Mucosa of rectum (tissue), 2 donors: ENCODE measurements at regions not wholly inside any gene's neighbourhood (a gene's known extent, or its start where the extent isn't known, plus 50 kb on each side); places are given as distances from the start of the nearest gene placed in this dataset.

Experiments
- H3K27ac ChIP-seq, 2 donors: one replicate each; pipeline ENCODE4 v1.7.0; 2013; ENCODE audit warnings: inconsistent platforms in 2 of 2, low read depth in 2 of 2, low read length in 2 of 2
- H3K27me3 ChIP-seq, 2 donors: one replicate each; pipeline ENCODE4 v1.7.0; 2013; ENCODE audit warnings: low read length in 2 of 2; ENCODE audit not compliant: control insufficient read depth in 2 of 2, insufficient read depth in 2 of 2
- H3K36me3 ChIP-seq, 2 donors: one replicate each; pipeline ENCODE4 v1.7.0; 2013; ENCODE audit warnings: low read length in 2 of 2; ENCODE audit not compliant: control insufficient read depth in 2 of 2, insufficient read depth in 2 of 2
- H3K4me1 ChIP-seq, 2 donors: one replicate each; pipeline ENCODE4 v1.7.0; 2013; ENCODE audit warnings: low read length in 2 of 2, mild to moderate bottlenecking in 1 of 2; ENCODE audit not compliant: control insufficient read depth in 2 of 2, insufficient read depth in 2 of 2
- H3K4me3 ChIP-seq, 2 donors: one replicate each; pipeline ENCODE4 v1.7.0; 2013; ENCODE audit warnings: low read length in 2 of 2
- H3K9ac ChIP-seq, 2 donors: one replicate each; pipeline ENCODE4 v1.7.0; 2013; ENCODE audit warnings: low read length in 2 of 2, low read depth in 1 of 2, mild to moderate bottlenecking in 1 of 2
- H3K9me3 ChIP-seq, 2 donors: one replicate each; pipeline ENCODE4 v1.7.0; 2013; ENCODE audit warnings: low read length in 2 of 2; ENCODE audit not compliant: control insufficient read depth in 2 of 2
- donor health status: healthy.
- donor health status: Normal muscosa, but diverticular disease.

DNA sequence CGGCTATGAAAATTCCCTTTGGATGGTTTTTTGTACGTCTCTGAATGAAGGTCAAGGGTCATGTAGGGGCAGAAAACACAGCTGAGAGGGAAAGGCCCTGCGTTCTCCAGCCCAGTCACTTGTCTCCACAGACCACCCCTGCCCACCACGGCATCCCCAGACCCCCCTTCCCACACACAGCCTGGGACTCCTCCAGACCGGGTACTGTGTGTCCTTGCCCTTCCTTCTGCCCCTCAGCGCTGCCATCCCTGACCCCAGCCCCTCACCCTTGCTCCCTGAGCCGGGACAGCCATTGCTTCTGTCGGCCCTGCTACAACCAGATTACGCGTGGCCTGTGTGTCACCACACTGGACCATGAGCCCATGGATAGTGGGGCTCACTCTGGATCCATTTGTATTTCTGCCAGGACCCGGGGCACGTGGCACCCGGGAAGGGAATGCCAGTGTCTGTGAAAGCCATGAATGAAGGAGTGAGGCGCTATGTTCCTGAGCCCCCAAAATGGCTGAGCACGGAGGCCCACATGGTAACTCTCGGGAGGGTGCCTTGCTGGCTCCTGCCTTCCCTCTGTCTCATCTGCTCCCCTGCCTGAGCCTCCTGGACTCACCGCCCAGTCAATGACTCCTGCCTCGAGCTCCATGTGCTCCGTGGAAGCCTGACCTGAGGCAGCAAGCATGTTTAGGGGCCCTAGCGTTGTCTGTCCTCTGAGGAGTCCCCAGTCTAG, 139.1 kb upstream of the FOXF1 start:
- no peak overlapping the region for H3K27ac ChIP-seq
- no peaks in the 10 kb centered on the region for H3K4me1 ChIP-seq
- peaks cover 0 to 2% of the 10 kb centered on the region in 2 donors for H3K9me3 ChIP-seq
- peaks cover 0 to 3% of the 10 kb centered on the region in 2 donors for H3K27me3 ChIP-seq
- no peak overlapping the region for H3K9ac ChIP-seq
- no peak overlapping the region for H3K4me3 ChIP-seq
- H3K36me3 ChIP-seq, result no peaks in the 10 kb centered on the region

DNA sequence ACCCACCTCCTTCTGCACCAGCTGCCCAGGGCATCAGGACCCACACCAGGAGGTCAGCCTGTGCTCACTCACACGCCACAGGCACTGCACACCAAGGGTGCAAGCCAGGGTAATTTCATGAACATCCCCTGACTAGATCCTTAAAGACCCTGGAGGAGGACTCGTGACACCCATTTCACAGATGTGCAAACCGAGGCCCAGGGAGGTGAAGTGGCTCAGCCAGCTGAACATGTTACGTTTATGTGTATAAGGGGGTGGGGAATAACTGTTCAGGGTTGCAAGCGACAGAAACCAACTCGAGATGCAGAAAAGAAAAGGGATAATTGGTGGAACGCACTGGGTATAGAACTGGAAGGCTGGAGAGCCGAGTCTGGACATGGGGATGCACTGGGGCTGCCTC, 138.1 kb upstream of the FOXF1 start:
- Histone ChIP-seq H3K36me3 (no peaks in the 10 kb centered on the region), H3K27ac (no peak overlapping the region), H3K4me3 (no peak overlapping the region), H3K9me3 (peaks cover 0 to 2% of the 10 kb centered on the region in 2 donors), H3K9ac (no peak overlapping the region), H3K4me1 (no peaks in the 10 kb centered on the region), H3K27me3 (peaks cover 0 to 3% of the 10 kb centered on the region in 2 donors)

- Histone ChIP-seq H3K27ac (no peak overlapping the region), H3K4me1 (no peaks in the 10 kb centered on the region), H3K27me3 (no peaks in the 10 kb centered on the region), H3K36me3 (no peaks in the 10 kb centered on the region), H3K9me3 (peaks cover 0 to 2% of the 10 kb centered on the region in 2 donors), H3K4me3 (no peak overlapping the region), H3K9ac (no peak overlapping the region)
Observed at GRCh38 chr16:86373276-86373901, 136.9 kb upstream of the FOXF1 start.

GRCh38 chr16:86374603-86375130, 135.7 kb upstream of the FOXF1 start:
- H3K27me3 ChIP-seq, result no peaks in the 10 kb centered on the region
- H3K9me3 ChIP-seq, result peaks cover 0 to 2% of the 10 kb centered on the region in 2 donors
- no peak overlapping the region for H3K27ac ChIP-seq

GRCh38 chr16:86375364-86375763, 135.0 kb upstream of the FOXF1 start:
- no peak overlapping the region for H3K9ac ChIP-seq
- no peak overlapping the region for H3K4me3 ChIP-seq
- no peak overlapping the region for H3K27ac ChIP-seq
- H3K4me1 ChIP-seq, result peaks cover 0 to 3% of the 10 kb centered on the region in 2 donors
- H3K27me3 ChIP-seq, result no peaks in the 10 kb centered on the region
- H3K9me3 ChIP-seq, result peaks cover 0 to 2% of the 10 kb centered on the region in 2 donors
- H3K36me3 ChIP-seq, result no peaks in the 10 kb centered on the region

More at GRCh38 chr16:86374603-86375130, 135.7 kb upstream of the FOXF1 start:
- no peak overlapping the region for H3K9ac ChIP-seq
- no peak overlapping the region for H3K4me3 ChIP-seq
- no peaks in the 10 kb centered on the region for H3K4me1 ChIP-seq
- no peaks in the 10 kb centered on the region for H3K36me3 ChIP-seq

DNA sequence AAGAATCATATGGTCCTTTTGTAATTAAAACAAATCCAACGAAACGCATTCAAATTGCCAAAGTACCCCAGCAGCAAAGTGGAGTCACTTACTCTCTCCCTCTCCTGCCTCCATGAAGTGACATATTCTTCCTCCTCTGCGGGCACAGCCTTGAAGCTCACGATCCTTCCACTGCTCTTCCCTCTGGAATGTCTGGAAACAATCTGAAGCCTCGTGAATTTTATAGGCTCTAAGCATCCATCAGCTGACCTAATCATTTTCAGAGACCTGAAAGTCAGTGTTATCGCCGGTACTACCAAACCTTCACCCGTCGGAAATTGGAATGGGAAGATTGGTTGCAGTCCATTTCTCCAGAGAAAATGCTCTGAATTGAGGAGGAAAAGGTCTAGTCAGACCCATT, 134.5 kb upstream of the FOXF1 start:
- no peak overlapping the region for H3K27ac ChIP-seq
- no peaks in the 10 kb centered on the region for H3K27me3 ChIP-seq
- H3K9ac ChIP-seq, result no peak overlapping the region
- peaks cover 0 to 2% of the 10 kb centered on the region in 2 donors for H3K9me3 ChIP-seq
- H3K4me3 ChIP-seq, result no peak overlapping the region
- H3K36me3 ChIP-seq, result no peaks in the 10 kb centered on the region
- H3K4me1 ChIP-seq, result peaks cover 0 to 3% of the 10 kb centered on the region in 2 donors

DNA sequence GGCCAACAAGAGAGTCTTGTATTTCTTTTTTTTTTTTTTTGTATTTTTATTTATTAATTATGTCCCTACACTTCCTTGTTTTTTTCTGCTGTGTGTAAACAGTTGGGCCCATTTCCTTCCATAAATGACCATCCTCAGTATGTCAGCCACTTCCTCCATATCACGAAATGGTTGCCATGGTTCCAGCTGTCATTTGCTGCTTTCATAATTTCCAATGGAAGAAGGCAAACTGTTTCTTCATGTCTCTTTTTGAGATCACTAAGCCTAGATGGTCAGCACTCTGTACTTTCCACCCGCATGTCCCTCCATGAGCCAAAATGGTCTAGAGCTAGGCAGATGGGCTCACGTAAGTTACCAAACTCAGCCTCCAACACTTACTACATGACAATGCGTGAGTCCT, 133.5 kb upstream of the FOXF1 start:
- Histone ChIP-seq H3K4me1 (peaks cover 0 to 3% of the 10 kb centered on the region in 2 donors), H3K36me3 (no peaks in the 10 kb centered on the region), H3K27me3 (no peaks in the 10 kb centered on the region), H3K4me3 (no peak overlapping the region), H3K9me3 (peaks cover 0 to 2% of the 10 kb centered on the region in 2 donors), H3K27ac (no peak overlapping the region), H3K9ac (no peak overlapping the region)

GRCh38 chr16:86377251-86378022, 132.9 kb upstream of the FOXF1 start:
- Histone ChIP-seq H3K36me3 (no peaks in the 10 kb centered on the region), H3K4me3 (no peak overlapping the region), H3K9ac (no peak overlapping the region), H3K27ac (no peak overlapping the region), H3K9me3 (peaks cover 0 to 2% of the 10 kb centered on the region in 2 donors), H3K27me3 (no peaks in the 10 kb centered on the region), H3K4me1 (peaks cover 0 to 3% of the 10 kb centered on the region in 2 donors)

DNA sequence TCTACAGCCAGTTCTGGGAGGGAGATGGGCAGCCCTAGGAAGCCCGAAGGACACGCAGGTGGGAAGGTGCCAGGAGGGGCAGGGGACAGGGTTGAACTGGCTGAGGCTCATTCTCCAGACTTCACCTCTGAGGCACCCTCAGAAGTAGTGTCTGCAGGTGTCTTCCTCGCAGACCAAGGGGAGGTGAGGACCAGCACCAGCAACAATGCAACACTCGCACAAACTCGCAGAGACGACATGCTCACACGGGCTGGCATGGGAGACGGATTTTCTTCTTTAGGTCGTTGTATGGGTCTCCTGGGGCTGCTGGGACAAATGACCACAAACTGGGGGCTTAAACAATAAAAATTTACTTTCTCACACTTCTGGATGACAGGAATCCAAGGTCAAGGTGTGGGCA, 132.2 kb upstream of the FOXF1 start:
- no peaks in the 10 kb centered on the region for H3K36me3 ChIP-seq
- H3K9me3 ChIP-seq, result peaks cover 0 to 2% of the 10 kb centered on the region in 2 donors
- H3K4me3 ChIP-seq, result no peak overlapping the region
- no peaks in the 10 kb centered on the region for H3K27me3 ChIP-seq
- peaks cover 2 to 3% of the 10 kb centered on the region in 2 donors for H3K4me1 ChIP-seq
- no peak overlapping the region for H3K9ac ChIP-seq
- no peak overlapping the region for H3K27ac ChIP-seq
